ENCODE measurements at regions not wholly inside any gene's neighbourhood (a gene's known extent, or its start where the extent isn't known, plus 50 kb on each side); places are given as distances from the start of the nearest gene placed in this dataset.

DNA sequence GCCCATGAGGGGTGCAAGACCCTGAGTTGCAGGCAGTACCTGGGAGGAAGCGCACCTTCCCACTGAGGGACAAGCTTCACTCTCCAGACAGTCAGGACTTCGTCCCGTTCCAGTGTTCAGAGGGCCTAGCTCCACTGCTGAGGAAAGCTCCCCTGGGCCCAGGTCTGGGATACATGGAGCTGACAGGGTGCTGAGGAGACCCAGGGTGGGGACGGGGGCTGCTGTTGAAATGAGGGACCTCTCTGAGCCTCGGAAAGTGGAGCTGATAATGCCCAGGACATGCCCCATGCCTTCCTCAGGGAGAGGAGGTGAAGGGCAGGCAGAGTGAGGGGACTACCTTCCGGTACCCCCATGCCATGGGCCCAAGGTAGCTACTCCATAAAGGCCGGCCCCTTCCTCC, 169.2 kb upstream of the MYCN start:
- no peaks in the 10 kb centered on the region for H3K9me3 Mint-ChIP-seq (ENCODE audit: unreplicated experiment)
- no peak for DNase-seq
- TF ChIP-seq, protein P1, sequence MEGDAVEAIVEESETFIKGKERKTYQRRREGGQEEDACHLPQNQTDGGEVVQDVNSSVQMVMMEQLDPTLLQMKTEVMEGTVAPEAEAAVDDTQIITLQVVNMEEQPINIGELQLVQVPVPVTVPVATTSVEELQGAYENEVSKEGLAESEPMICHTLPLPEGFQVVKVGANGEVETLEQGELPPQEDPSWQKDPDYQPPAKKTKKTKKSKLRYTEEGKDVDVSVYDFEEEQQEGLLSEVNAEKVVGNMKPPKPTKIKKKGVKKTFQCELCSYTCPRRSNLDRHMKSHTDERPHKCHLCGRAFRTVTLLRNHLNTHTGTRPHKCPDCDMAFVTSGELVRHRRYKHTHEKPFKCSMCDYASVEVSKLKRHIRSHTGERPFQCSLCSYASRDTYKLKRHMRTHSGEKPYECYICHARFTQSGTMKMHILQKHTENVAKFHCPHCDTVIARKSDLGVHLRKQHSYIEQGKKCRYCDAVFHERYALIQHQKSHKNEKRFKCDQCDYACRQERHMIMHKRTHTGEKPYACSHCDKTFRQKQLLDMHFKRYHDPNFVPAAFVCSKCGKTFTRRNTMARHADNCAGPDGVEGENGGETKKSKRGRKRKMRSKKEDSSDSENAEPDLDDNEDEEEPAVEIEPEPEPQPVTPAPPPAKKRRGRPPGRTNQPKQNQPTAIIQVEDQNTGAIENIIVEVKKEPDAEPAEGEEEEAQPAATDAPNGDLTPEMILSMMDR (IDR thresholded peaks at IDR 0.05; ENCODE audit: partially characterized antibody, unreplicated experiment), result no peak

DNA sequence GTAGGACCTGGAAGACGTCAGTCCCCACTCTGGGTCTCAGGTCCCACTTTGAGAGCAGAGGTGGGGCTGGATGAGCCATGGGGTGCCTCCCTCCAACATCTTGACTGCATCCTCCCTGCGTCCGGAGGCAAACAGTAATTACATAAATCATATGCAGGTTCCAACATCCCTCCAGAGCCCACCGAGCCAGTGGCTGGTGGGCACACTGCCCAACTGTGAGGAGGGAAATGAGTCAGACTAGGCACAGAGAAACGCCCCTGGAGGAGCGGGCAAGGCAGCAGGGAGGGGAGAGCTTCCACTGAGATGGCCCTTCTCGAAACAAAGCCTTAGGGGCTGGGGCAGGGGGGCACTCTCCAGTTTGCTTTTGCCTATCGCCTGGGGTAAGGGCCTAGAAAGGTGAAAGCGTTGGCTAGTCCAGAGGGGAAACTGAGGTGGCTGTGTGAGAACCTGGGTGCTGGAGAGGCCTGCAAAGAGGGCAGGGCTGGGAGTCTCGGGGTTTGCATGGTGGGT, 168.2 kb upstream of the MYCN start:
- Mint-ChIP-seq H3K27ac (ENCODE audit: unreplicated experiment) (no peak overlapping the region), H3K9me3 (ENCODE audit: unreplicated experiment) (no peaks in the 10 kb centered on the region), H3K27me3 (ENCODE audit: unreplicated experiment) (peaks cover 16% of the 10 kb centered on the region), H3K36me3 (ENCODE audit: unreplicated experiment) (no peaks in the 10 kb centered on the region), H3K4me1 (ENCODE audit: low read depth, unreplicated experiment) (peaks cover 7% of the 10 kb centered on the region), H3K4me3 (ENCODE audit: unreplicated experiment) (no peak overlapping the region)
- DNase-seq, result no peak
- TF ChIP-seq, protein P1 (IDR thresholded peaks at IDR 0.05; ENCODE audit: partially characterized antibody, unreplicated experiment), result no peak

More for the DNA sequence above, 169.2 kb upstream of the MYCN start:
- Mint-ChIP-seq H3K36me3 (ENCODE audit: unreplicated experiment) (no peaks in the 10 kb centered on the region), H3K27ac (ENCODE audit: unreplicated experiment) (no peak overlapping the region), H3K27me3 (ENCODE audit: unreplicated experiment) (peaks cover 16% of the 10 kb centered on the region), H3K4me1 (ENCODE audit: low read depth, unreplicated experiment) (peaks cover 7% of the 10 kb centered on the region), H3K4me3 (ENCODE audit: unreplicated experiment) (no peak overlapping the region)

DNA sequence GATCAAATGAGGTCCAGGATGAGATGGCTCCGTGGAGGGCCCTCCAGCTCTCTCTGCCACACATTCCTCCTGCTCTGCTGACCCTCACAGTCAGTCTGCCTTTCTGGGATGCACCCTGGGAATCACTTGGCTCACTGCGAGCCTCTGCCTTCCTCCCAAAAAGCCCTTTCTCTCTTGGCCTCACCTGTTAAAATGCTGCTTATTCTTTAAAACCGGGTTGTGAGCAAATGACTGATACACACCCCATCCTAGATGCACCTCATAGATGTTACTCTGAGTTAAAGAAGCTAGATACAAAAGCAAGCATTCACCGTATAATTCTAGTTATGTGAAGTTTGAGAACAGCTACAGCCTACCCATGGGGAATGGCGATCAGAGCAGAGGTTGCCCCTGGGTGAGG, 167.7 kb upstream of the MYCN start:
- H3K36me3 Mint-ChIP-seq (ENCODE audit: unreplicated experiment), result no peaks in the 10 kb centered on the region
- no peaks in the 10 kb centered on the region for H3K9me3 Mint-ChIP-seq (ENCODE audit: unreplicated experiment)
- peaks cover 7% of the 10 kb centered on the region for H3K4me1 Mint-ChIP-seq (ENCODE audit: low read depth, unreplicated experiment)
- peaks cover 16% of the 10 kb centered on the region for H3K27me3 Mint-ChIP-seq (ENCODE audit: unreplicated experiment)
- TF ChIP-seq, protein P1 (IDR thresholded peaks at IDR 0.05; ENCODE audit: partially characterized antibody, unreplicated experiment), result no peak
- H3K4me3 Mint-ChIP-seq (ENCODE audit: unreplicated experiment), result no peak overlapping the region
- H3K27ac Mint-ChIP-seq (ENCODE audit: unreplicated experiment), result no peak overlapping the region
- no peak for DNase-seq

DNA sequence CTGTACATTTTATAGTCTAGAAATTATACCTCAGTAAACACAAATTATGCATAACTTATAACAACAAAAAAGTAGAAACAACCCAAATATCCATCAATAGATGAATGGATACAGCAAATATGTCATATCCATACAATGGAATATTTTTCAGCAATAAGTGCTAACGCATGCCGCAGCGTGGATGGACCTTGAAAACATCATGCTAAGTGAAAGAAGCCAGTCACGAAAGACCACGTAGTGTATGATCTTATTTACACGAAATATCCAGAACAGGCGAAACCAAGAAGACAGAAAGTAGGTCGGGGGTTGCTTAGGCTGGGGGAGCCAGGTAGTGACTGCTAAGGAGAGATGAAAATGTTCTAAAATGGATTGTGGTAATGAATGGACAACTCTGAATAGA, 167.1 kb upstream of the MYCN start:
- DNase-seq, result no peak
- no peaks in the 10 kb centered on the region for H3K36me3 Mint-ChIP-seq (ENCODE audit: unreplicated experiment)
- H3K4me3 Mint-ChIP-seq (ENCODE audit: unreplicated experiment), result no peak overlapping the region
- H3K4me1 Mint-ChIP-seq (ENCODE audit: low read depth, unreplicated experiment), result peaks cover 7% of the 10 kb centered on the region
- no peaks in the 10 kb centered on the region for H3K9me3 Mint-ChIP-seq (ENCODE audit: unreplicated experiment)
- H3K27ac Mint-ChIP-seq (ENCODE audit: unreplicated experiment), result no peak overlapping the region
- TF ChIP-seq, protein P1 (IDR thresholded peaks at IDR 0.05; ENCODE audit: partially characterized antibody, unreplicated experiment), result no peak
- peaks cover 19% of the 10 kb centered on the region for H3K27me3 Mint-ChIP-seq (ENCODE audit: unreplicated experiment)

DNA sequence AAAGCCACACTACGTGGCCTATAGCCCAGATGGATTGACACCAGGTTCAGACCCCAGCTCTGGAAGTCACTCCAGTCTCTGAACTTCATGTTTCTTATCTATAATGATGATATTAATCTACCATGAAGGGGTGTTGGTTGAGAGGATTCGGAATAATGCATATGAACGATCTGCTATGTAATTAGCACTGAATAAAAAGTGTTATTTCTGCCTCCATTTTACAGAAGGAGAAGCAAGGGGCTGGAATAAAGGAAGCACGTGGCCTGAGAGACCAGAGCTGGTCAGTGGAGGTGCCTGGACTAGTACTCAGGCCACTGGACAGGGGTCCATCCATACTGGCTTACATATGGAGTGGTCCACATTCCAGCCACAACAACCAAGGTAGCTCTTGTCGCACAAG, 166.5 kb upstream of the MYCN start:
- Mint-ChIP-seq H3K4me3 (ENCODE audit: unreplicated experiment) (no peak overlapping the region), H3K36me3 (ENCODE audit: unreplicated experiment) (no peaks in the 10 kb centered on the region), H3K27ac (ENCODE audit: unreplicated experiment) (no peak overlapping the region), H3K27me3 (ENCODE audit: unreplicated experiment) (peaks cover 19% of the 10 kb centered on the region), H3K9me3 (ENCODE audit: unreplicated experiment) (no peaks in the 10 kb centered on the region), H3K4me1 (ENCODE audit: low read depth, unreplicated experiment) (peaks cover 6% of the 10 kb centered on the region)
- DNase-seq, result no peak
- TF ChIP-seq, protein P1 (IDR thresholded peaks at IDR 0.05; ENCODE audit: partially characterized antibody, unreplicated experiment), result no peak
